GM18858 (cell line): ENCODE measurements at regions not wholly inside any gene's neighbourhood (a gene's known extent, or its start where the extent isn't known, plus 50 kb on each side); places are given as distances from the start of the nearest gene placed in this dataset.
A peak's percentile ranks its signal among the peaks of the same experiment; 100 is the strongest.
"Not testable (repeated sequence)": the region's sequence is repeated elsewhere in the genome, so short reads cannot be mapped to it uniquely, and the experiment has no call there.

Experiments
- ATAC-seq: cut with Tn5 transposase; IDR thresholded peaks from one replicate; pipeline ENCODE4 v1.9.1; 2021; ENCODE audit not compliant: unreplicated experiment

DNA sequence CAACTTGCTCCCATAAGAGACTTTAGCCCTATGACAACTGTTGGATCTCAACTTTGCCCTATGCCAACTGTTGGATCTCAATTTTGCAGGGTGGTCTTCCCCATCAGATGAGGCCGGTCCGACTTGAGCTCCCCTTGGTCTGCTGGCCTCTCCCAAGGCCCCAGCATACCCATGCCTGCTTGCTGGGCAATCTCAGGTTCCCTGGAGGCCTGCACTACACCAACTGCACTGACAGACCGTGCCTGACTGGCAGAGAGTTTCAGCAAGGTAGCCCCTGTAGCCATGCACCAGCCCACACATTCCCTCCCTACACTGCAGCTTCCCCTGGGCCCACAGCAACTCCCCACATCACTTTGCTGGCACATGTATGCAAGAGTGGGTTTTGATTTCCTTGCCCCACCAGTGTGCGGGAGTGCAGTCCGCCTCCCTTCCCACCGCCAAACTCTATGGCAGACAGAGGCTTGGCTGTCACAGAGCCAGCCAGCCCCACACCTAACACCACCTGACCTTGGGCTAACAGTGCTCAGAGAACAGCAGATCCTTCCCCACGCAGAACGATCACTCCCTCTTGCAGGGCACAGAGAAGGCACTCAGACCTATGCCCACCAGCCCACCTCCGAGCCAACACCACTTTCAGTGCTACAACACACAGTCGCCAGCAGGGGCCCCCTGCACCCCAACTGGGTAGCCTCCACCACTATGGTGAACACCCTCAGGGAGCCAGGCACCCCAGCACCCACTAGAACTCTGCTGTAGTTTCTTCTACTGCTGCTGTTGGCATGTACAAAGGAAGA is 279.9 kb upstream of the COX7C start:
- no peak for ATAC-seq

- peak; percentile 39 for ATAC-seq
These were observed 263.1 kb upstream of the COX7C start for GRCh38 chr5:86354664-86355063.

GRCh38 chr5:86360801-86361200 is 256.9 kb upstream of the COX7C start:
- peak; percentile 47 for ATAC-seq

- ATAC-seq: no peak
These were observed 246.7 kb upstream of the COX7C start for GRCh38 chr5:86371061-86371460.

GRCh38 chr5:86374611-86375010 is 243.1 kb upstream of the COX7C start:
- no peak for ATAC-seq

GRCh38 chr5:86376214-86376613 is 241.5 kb upstream of the COX7C start:
- no peak for ATAC-seq

GRCh38 chr5:86403190-86403589 is 214.6 kb upstream of the COX7C start:
- no peak for ATAC-seq

DNA sequence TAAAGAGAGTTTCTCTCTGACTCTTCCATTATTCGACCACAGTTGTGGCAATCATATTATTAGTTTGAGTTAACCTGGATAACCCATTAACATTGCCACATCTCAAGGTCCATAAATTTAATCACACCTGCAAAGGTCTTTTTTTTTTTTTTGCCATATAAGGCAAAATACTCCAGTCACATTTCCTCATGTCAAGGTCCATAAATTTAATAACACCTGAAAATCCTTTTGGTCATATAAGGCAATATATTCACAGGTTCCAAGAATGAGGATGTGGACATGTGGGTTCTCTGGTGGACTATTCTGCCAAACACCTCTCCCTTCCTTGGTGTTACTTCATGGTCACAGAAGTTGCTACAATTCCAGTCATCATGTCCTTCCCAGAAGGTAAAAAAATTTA is 213.5 kb upstream of the COX7C start:
- ATAC-seq: no peak

GRCh38 chr5:86407711-86408110 is 210.0 kb upstream of the COX7C start:
- ATAC-seq: no peak

DNA sequence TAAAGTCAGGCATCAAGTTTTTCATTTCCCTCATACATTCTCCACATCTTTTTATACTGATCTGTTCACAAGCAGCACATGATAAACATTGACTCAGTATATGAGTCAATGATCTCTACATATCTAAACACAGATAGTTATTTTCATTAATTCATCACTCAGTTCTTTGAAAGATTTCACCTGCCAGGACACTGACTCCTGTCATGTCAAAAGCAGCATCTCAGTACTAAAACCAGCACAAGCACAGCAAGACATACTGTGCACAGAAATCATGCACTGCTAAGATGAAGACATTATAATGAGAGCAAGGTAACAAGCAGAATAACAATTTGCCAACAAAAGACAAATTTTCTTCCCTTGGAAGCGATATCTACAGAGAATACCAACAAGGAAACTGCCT is 206.1 kb upstream of the COX7C start:
- ATAC-seq: no peak

DNA sequence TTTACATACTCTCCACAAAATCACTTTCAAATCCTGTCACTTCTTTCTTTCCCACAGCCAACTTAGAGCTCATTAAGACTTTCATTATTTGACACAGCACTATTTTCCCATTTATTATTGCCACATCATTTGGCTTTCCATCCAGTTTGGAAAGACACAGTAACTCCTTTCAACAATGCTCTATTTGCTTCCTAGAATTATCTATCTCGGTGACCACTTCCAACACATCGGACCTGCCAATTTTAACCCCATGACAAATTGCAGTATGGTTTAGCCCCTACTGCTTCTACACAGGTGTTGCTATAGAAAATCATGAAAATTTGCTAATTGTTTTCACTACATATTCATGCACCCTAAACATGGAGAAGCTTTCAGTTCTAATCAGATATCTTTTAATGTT is 190.6 kb upstream of the COX7C start:
- no peak for ATAC-seq

GRCh38 chr5:86439593-86440110 is 178.1 kb upstream of the COX7C start:
- no peak for ATAC-seq

DNA sequence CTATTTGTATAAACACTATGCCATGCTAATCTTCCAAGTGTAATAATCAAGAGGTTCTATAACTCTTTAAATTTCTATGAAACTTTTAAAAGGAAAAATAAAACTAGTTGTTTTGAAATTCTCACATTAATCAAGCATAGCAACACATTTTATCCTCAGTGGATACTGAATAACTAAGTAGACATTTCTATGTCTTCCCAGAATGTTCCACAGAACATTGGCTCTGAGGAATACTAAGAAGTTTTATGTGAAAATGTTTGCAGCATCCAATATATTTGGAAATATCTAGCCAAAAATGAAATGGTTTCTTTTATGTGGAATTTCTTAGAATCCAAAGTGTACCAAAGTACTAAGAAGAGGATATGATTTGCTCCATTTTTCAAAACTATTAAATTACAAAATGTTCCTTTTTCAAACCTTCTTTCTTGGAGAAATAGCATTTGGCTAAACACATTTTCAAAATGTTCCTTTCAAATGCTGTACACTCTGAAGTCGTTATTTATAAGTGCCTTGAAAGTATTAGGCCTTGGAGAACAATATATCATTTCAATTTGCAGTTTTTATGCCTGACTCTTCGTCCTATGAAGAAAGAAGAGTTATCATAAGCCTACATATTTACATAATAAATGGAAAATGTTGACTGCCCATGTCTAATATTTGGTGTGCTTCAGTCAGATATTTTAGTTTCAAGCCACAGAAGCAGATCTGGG is 175.6 kb upstream of the COX7C start:
- ATAC-seq: no peak

GRCh38 chr5:86447362-86447761 is 170.4 kb upstream of the COX7C start:
- no peak for ATAC-seq

GRCh38 chr5:86452251-86452650 is 165.5 kb upstream of the COX7C start:
- ATAC-seq: no peak

- no peak for ATAC-seq
These were observed 157.2 kb upstream of the COX7C start for GRCh38 chr5:86460519-86460918.

DNA sequence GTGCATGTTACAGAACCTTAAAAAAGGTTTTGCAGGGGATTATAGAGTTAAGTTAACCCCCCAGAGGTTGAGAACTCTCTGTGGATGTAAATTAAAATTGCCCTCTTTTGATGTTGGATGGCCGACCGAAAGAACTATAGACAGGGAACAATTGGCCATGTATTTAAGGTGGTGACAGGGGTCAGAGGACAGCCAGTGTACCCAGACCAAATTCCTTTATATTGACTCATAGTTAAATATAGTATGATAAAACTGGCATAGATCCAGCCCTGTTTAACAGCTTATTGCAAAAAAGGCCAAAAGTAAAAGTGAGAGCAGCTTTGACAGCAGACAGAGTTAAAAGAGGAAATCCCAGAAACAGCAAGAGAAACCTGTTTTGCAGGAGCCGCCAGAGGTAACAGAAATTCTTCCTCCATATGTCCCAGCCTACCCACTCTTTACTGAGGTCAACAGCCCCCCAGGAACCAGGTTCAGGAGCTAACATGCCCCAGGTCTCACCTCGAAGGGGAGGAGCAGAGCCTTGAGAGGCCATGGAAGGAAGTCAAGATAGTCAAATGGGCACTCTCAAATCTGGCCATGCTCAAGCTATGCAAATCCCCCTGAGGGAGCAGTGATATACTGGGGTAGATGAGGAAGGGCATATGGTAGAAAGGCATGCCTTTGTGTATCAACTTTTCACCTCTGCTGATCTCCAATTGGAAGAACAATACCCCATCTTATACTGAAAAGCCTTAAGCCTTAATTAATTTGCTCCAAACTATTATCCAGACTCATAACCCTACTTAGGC is 156.4 kb upstream of the COX7C start:
- no peak for ATAC-seq

- no peak for ATAC-seq
These were observed 154.4 kb upstream of the COX7C start for GRCh38 chr5:86463339-86463738.

DNA sequence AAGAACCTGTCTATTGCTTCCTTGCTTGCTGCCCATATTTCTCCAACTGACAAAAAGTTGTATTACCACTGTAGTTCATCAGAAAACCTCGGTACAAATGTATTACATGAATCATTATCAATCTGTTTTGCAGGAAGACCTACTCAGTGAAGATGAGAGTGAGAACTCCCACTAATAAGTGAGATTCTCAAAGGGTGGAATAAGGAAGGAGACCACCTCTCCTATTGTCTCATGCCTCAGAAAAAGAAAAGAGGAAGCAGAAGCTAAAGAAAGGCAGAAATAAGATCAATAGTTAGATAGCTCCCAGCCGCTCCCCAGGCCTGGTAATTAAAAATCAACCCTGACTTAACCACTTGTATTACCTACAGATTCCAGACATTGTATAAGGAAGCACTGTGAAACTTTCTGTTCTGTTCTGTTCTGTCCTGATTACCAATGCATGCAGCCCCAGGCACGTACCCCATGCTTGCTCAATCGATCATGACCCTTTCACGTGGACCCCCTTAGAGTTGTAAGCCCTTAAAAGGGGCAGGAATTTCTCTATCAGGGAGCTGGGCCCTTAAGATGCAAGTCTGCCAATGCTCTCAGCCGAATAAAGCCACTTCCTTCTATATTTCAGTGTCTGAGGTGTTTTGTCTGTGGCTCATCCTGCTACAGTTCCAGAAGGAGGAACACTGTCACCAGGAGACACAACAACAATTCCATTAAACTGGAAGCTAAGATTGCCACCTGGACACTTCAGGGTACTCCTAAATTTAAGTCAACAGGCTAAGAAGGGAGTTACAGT is 152.5 kb upstream of the COX7C start:
- ATAC-seq: no peak

GRCh38 chr5:86466721-86467120 is 151.0 kb upstream of the COX7C start:
- ATAC-seq: not testable (repeated sequence)

DNA sequence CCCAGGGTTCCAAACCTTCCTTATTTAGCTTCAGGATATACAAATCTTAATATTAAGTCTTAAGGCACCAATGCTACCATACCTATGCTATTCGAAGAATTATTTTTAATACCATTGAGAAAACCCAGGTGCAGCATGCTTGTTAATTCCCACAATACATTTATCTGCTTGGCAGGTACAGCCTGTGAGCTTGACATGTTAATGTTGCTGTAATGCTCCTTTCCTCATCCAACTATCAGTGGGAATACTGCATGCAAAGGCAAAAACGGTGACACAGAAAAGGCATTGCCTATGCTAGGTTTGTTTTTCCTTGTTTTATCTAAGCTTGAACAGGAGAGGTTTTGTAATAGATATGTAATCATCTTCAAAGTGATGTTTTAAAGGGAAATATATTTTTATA is 135.7 kb upstream of the COX7C start:
- no peak for ATAC-seq
